OCI-LY7 (cell line): ENCODE measurements at regions not wholly inside any gene's neighbourhood (a gene's known extent, or its start where the extent isn't known, plus 50 kb on each side); places are given as distances from the start of the nearest gene placed in this dataset.

Source experiments
- CTCF ChIP-seq: fragments of 200-600 bp; sonication (generic); conservative IDR thresholded peaks from 2 replicates; pipeline ENCODE4 v1.5.1; 2014; ENCODE audit warnings: mild to moderate bottlenecking, antibody characterized with exemption, low read length, moderate library complexity, mixed read lengths
- EZH2phosphoT487 ChIP-seq: fragments of 200-600 bp; sonication (generic); IDR thresholded peaks from 2 replicates; pipeline ENCODE4 v1.6.1; 2018; ENCODE audit warnings: low read depth, borderline replicate concordance, mild to moderate bottlenecking, mixed run types, antibody characterized with exemption, low read length, moderate library complexity, mixed read lengths

GRCh38 chr2:58794916-58795315 is 553.8 kb upstream of the FANCL start:
- TF ChIP-seq CTCF (no peak), EZH2phosphoT487 (no peak)
